ENCODE measurements at regions not wholly inside any gene's neighbourhood (a gene's known extent, or its start where the extent isn't known, plus 50 kb on each side); places are given as distances from the start of the nearest gene placed in this dataset.
A peak's percentile ranks its signal among the peaks of the same experiment; 100 is the strongest.

DNA sequence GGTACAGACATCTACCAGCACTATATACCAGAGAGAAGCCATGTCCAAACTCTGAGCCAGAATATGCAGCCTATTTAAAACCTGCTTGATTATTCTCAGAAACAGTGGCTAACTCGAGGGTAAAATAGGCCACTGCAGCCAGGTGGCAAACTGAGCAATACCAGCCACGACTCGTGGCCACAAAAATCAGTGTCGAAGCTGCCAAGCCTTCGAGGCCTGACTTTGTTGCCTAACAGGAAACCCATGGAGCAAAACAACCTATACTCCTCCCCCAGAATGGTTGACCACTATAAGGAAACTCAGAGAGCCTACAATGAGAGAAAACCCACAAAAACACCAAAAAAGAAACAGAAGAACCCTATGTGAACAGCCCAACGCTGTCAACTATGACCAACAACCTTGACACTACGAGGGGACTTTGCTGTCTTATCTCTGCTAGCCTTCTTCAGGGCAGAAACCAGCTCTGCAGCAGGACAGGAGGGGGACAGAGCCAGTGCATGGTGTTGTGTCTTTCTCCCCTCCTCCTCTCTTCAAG is 133.8 kb downstream of the TMEM174 start:
- no peak for DNase-seq

DNA sequence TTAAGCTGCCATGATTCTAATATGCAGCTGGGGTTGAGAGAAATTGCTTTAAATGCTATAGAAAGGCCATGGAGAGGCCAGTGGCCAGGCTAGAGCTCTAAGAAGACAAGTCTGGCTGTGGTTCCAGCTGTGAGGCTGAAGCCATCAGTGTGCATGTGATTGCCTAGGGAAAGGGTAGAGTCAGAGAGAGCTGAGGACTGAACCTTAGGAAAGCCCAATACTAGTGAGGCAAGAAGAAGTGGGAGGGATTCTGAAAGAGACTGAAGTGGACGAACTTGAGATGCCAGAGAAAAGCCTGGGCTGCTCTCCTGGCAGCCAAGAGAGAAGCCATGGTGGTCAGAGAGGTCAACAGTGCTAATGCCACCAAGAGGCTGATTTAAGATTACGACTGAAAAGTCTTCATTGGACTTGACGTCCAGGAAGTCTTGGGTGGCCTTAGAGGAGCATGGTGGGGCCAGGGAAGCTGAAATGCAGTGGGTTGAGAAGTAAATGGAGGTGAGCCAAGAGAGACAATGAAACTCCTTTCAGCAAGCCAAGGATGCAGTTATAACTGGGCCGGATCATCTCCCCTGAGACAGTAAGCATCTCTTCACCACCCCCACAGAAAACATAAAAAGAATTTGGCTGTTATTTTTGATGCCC is 133.2 kb downstream of the TMEM174 start:
- DNase-seq: no peak

DNA sequence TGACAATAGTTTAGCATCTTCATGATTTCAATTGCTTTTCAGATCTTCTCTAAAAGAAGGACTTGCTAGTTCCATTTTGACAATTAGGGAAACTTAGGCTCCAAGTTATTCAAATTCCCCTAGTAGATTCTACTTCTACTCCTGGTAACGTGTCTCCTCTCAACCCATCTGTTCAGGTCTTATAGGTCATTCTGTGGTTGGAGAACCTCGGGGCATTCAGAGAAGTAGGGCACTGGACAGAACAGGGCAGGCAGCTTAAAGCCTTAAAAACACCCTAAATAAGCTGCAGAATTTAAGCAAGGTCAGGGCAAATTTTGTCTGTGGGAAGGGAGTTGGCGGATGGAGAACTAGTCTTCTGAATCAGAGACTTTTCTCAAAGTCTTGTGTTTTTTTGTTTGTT is 132.4 kb downstream of the TMEM174 start:
- DNase-seq: no peak

DNA sequence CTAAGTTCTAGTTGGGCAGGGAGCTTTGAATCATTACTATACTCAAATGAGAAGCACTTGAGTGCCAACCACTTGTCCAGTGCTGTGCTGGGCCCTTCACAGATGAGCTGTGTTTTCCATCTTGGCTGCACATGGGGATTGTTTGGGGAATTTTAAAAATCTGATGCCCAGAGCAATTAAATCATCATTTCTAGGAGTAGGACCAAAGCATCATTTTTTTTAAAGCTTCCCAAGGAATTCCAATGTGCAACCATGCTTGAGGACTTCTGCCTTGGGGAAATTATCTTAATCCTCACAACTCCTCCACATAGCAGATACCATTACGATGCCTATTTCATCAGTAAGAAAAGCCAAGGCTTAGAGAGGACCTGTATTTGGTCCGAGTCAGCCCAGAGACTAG is 131.4 kb downstream of the TMEM174 start:
- DNase-seq: no peak

DNA sequence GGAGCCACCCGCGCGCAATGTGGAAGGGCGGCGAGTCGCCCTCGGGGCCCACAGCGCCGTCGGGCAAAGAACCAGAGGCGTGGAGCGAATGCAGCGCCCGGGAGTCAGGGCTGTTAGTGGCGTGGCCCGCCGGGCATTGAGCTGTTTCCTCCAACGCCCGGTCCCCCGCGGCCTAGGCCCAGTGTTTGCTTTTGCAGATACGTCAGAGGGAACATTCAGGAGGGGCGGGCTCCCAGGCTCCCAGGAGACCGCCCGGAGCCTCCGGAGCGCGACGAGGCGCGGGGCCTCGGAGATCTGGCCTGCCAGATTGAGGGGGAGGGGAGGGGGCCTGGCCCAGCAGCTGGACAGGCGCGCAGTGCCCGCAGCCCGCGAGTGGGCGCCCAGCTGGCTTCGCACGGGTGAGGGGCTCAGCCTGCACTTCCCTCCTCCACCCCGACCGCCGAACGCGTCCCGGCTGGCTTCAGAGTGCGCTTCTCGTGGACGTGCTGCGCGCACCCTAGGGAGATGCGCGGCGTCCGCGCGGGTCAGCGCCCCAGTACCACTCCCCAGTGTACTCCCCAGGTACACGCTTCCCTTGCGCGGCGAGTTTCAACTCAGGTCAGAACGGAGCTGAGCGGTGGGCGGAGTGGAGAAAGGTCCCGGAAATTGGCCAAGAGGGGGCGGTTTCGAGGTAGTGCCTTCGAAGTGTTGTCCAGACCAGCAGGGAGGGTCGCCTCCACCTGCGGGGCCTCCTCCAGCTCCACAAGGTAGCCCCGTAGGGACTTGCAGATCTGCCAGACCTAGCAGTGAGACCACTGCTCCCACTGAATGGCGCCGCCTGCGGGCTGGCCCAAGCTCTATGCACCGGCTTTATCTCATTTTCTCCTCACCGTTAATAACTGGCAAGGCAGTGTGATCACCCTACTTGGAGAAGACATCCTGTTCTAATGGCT is 130.4 kb downstream of the TMEM174 start:
- DNase-seq: no peak

DNA sequence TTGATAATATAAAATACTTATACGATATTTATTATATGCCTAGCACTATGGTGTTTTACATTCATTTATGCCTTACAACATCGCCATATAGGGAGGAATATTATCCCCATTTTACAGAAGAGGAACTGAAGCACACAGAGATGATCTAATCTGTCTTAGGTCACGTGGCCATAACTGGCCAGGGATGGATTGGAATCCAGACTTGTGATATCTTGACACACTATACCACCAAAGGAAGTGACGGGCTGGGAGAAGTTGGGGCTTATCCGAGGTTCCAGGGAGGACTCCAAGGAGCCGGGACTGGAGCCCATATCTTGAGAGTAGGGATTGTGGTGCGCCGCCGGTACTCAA is 129.8 kb downstream of the TMEM174 start:
- no peak for DNase-seq

DNA sequence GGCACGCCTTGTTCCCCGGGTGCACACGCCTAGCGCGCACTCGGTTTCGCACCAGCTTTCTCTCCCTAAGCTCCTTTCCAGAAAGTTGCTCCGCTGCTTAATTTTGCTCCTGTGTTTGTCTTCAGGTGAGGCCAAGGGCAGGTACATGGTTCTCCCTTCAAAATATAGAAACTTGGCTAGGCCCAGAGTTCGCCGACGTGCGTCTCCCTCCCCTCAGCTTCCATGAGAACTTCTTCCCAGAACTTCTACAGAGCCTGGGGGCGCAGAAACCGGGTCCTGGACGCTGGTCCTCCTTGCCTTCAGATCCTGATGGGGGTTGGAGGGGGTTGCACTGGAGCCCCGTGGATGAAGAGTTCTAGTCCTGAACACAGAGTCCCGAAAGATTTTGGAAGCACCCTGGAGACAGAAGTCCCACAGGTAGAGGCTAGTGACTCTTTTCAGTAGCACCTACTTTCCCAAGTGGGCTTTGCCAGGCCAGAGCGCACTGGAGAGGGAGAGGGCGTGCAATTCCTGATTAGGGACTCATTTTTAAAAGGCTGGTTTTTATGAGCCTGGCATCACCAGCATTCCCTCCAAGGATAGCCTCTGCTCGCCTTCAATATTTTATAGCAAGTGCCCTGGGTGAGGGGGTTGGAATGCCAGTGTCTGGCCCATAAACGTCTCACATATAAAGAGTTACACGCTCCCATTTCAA is 128.4 kb downstream of the TMEM174 start:
- no peak for DNase-seq

DNA sequence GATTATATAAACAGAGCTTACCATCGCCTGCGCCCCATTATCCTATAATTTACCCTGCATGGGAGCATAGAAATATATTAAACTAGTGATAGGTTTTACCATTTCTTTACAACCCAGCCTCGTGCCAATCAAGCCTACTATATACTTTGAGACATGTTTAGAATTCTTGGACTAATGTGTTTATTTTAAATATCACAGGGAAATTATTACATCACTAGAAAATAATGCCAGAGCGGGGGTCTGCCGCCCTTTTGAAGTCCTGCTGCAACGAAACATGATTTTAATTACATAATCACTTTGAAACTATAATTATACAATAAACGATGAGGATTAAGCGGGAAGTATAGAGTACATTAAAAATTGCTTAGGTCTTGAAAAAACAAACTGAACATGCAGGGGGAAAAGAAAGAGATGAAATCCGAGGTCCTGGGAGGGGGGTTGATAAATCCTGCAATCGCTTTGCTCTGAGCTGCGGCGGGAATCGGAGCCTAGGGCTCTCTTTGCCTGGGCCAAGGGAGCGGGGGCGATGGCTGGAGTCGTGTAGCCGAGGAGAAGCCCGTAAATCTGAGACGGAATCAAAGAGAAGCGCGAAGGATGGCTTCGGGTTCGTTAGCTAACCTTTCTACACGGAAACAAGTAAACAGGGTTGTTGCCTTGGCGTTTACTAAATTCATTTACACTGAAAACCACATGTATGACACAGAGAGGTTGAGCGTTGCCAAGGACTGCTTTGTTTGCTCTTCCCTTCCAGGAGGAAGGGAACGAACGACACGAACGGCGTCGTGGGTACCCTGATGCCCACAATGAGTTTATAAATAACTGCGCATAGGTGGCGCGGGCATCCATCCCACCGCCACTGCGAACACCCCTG is 127.6 kb downstream of the TMEM174 start:
- DNase-seq: no peak

DNA sequence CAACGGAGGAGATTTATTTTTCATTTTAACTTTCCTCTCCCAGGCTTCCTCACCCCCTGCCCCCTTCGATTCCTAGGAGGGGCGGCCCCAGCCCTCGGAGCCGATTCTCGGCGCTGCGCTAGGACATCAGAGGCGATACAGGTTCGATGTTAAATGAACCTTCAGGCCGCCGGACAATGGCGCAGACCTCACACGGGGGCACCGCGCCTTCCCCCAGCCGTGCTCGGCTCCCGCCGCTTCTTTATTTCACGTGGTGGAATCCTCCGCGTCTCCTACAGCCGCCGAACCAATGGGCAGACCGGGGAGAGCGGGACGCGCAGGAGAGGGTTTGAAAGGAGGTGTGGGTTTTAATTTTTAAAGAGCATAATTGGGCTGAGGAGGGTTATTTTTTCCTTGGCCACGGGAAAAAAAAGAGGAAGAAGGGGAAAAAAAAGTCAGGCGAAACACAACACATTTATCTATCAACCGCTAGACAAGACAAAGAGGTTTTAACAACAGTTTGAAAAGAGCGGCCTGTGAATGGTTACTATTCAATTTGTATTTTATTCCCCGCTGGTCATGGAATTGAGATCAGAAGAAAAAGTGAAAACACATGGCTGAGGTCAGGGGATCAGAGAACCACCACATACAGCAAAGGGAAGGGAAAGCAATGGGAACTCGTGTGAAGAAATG is 126.8 kb downstream of the TMEM174 start:
- no peak for DNase-seq

DNA sequence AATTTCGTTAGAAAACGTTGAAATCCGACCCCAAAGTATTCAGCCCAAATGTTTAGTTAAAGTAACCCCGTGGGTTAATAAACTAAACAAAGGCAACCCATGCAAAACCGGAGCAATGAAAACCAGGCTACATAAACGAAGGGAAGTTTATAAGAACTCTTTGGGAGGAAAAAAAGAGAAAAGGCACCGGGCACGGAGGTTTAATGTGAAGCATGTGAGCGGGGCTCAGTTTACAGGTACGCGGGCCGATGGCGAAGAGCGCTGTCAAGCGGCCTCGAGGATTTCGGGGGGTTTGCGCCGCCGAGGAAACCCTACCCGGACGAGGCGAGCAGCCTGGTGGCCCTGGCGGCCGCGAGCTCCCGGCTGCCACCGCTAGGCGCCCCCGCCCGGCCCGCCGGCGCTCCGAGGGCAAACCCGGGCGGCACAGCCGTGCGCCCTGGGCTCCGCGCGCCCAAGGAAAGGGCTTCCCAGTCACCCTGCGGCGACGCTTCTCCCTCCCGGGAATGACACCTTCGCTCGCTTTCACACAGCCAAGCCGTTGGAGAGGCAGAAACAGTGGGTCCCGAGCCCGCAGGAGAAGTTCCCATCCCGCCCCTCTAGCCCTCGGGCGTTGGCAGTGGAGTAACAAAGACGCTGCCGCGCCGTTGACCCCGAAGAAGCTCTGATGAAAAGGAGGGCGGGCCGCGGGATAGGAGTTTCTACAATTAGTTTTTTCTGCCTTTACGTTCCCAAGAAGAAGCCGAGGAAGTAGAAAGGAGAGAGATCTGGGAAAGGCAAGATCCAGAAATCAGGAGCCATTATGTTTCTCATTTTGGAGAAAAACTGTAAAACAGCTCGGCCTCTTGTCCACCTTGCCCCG is 126.0 kb downstream of the TMEM174 start:
- peak; percentile 30 for DNase-seq

DNA sequence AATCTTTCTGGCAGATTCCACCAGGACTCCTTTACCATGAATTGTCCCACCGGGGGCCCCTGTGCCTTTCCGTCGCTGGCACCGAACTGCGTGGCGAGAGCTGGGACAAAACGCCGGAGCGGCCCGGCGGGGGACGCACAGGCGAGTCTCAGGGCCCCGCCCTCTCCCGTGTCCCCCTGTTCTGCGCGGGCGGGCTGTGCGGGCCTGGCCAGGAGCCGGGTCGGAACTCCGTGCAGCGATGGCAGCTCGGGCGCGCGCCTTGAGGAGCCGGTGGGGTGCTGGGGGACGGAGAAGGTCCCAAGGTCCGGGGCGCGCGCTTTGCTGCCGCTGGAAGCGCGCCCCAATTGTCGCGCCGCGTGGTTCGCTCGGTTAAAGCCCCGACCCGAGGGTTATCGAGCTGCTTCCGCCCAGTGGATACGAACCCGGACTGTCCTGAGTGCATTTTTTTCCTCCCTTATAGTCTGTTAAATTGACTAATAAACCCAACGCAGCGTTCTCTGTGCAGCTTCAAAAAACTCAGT is 125.3 kb downstream of the TMEM174 start:
- DNase-seq: no peak

DNA sequence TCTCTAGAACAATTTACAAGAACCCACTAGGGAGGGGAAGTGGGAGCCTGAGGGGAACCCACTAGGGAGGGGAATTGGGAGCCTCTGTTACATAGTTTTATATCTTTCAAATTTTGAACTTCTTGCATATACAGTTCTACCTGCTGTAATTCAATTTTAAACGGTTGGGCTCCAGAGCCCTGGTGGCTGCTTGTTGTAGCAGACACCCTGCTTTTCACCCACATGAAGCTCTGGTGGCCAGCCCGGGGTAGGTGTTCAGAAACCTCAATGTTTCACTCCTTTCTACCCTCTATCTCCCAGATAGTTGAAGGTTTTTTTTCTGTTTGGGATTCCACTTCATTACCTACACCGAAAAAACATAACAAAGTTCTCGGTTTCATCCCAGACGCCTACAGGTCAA is 124.4 kb downstream of the TMEM174 start:
- no peak for DNase-seq

DNA sequence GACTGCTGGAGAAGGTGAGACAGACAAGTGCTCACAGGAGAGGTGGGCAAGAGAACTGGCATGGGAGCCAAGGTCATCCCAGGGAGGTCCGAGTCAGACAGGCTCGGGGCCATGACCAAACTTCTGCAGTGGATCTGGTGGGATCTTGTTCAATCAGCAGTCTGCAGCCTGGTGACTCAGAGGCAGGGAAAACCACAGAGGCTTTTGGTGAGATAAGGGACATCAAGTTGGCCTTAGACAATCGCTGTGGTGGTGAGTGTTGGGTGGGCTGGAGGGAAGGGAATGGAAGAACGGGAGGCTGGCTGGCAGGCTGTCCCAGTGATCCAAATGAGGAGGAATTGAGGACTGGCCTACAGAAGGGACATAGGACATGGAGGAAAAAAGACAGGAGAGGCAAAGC is 123.8 kb downstream of the TMEM174 start:
- DNase-seq: no peak

DNA sequence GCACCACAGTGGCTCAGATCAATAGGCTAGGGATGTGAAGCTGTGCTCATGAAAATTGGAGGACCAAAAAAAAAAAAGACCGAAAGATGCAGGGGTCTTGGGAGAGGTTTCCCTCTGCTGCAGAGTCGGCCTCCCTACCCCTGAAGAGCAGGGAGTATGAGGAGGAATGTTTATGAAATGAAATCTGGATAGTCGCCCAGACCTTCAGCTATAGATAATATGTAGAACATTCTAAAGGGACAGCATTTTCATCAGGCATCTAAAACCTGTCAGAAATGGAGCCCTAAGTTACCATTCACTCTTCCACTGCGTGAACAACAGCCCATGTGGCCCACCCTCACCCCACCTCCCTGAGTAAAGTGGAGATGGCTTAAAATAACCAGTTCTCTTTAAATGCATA is 122.9 kb downstream of the TMEM174 start:
- DNase-seq: no peak

DNA sequence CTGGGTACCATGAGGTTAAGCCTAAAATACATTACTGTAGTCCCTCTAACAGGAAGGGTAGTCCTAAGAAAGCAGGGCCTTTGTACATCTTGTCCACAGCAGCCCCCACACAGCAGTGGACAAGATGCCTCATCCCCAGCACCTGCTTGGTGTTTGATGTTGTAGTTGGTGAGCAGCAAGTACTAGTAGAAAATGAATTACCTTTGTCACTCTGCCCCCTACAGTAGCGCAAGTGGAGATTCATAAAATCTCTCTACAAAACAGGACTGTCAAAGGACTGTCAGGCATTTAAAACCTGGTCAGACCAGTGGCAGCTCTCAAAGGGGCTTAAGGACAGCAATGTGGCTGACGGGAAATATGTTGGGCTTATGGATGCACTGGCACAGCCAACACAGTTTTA is 122.5 kb downstream of the TMEM174 start:
- peak; percentile 8 for DNase-seq

DNA sequence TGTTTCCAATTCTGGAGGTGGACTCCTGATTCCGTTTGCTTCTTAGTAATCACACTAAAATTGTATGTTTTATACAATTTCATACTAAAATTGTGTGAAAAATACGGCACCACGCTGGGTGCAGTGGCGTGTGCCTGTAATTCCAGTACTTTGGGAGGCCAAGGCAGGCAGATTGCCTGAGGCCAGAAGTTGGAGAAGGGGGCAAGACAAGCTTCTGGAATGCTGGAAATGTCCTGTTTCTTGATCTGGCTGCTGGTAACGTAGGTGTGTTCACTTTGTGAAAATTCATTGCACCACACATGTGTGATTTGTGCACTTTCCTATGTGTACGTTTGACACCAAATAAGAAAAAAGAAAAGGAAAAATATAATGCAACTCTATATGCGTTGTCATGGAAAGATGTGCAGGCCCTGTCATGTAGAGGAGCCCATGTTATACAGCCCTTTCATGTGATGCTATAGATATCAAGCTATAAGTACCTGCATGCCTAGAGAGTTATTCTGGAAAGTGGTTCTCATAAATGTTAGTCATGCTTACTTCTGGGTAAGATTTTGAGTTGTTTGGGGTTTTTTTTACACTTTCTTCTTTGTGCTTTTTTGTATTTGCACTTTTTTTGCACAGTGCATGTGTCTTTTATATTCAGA is 119.9 kb downstream of the TMEM174 start:
- no peak for DNase-seq

DNA sequence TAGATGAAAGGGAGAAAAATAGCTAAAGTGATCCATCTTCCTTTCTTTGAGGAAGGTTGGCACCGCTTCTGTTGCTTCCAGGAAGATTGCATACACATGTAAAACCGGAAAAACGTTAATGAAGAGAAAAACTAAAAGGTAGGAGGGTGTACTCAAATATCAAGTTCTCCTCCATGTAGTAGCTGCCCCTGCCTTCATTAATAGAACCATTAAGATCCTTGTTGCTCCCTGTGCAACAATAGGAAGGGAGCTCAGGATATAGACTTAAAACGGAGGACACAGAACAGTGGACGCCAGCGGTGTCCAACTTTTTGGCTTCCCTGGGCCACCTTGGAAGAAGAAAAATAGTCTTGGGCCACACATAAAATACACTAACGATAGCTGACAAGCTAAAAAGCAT is 118.9 kb downstream of the TMEM174 start:
- no peak for DNase-seq

DNA sequence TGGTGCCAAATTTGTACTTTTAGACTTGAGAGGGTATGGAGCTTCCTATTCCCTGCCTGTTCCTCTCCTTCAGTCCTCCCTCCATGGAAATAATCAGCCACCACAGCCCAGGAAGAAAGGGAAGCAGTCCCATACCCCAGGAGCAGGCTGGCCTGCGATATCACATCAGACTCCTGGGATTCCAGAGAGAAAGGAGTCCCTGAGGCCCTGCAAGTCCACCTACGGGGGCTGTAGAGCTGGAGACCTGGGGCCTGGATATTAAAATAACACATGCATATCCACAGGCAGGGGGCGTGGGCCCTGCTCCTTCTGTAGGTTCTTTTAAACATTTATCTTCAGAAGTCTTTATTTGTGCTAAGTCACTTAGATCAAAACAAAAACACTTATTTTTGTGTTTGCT is 117.2 kb downstream of the TMEM174 start:
- DNase-seq: no peak

DNA sequence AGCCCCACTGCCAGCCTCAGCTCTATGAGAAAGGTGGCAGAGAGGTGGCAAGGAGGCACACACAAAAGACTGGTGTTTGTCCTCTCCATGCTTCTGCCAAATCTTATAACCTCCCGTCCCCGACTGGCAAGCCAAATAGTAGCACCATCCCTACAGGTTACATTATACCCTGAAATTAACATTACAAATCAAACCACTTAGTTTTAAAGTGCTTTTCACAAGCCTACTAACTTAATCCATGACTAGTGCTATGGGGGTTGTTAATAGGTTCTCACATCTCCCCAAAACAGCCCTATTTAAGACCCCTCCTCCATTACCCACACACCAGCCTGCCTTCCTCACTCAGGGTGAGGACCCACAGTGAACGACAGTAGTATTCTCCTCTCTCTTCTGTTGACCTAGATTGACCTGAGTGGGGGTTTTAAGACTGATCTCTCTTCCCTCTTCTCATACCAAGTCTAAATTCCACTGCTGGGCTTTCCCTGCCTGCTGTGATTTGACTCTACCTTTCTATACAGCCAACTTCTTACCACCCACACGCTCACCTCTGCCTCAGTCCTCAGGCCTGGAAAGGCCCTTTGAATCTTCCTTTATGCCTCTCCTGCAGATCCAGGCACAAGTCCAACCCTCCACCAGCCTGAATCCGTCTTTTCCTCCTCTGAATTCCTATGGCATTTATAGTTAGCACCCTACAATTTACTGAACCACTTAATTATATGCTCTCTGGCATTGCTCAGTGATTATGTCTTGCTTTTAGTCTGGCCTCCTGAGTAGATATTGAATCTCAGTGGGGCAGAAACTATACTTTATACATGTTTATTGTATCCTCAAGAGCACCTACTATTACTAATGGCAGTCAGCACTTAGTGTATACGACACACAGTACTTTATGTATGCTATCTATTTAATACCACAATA is 116.1 kb downstream of the TMEM174 start:
- DNase-seq: no peak
